Colon (tissue), 2 donors: ENCODE measurements at regions not wholly inside any gene's neighbourhood (a gene's known extent, or its start where the extent isn't known, plus 50 kb on each side); places are given as distances from the start of the nearest gene placed in this dataset.

Experiments
- FAIRE-seq: peaks from 2 replicates; lab custom pipeline; 2012; peaks lifted over from hg19 to GRCh38; lab: Jason Lieb, UNC
- donor health status: control.
- donor health status: control.

- FAIRE-seq, result no peak
Measured at GRCh38 chr1:34330061-34330460, 153.4 kb downstream of the C1orf94 start.

DNA sequence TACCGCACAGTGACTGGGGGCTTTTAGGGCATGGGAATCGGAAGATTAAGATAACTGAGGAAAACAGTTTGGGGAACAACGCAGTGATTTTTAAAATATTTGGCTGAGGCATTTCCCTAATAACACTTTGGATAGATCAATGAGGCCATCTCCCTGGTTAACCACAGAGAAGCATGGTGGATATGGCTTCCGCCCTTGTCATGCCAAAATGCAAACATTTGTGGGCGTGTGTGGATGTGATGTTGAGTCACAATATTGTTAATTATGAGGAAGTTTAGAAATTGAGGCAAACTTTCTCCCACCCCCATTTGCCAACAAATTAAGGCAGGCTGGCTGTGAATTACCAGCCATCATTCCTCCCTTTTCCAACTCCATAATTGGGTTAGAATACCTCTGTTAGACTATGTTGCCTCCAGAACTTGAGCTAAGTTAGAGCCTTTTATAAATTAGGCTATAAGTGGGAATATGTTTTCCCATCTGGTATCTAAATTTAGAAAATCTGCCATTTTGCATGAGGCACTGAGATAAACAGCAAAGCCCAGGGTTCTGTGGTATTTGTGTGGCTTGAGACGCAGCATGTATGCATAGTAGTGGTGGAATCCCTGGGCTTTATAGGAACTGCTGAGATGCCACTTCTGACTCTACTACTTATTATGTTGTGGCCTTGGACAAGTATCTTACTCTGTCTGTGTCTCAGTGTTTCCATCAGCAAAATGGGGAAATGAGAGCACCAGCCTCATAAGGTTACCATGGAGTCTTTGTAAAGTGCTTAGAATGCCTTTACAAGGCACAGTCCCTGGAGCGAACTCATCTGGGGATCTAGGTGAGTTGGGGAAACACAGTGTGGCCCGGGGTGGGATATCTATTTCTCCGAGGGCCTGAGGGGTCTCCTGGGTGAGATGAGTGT, 154.6 kb downstream of the C1orf94 start:
- no peak for FAIRE-seq

- no peak for FAIRE-seq
Measured at GRCh38 chr1:34332996-34333395, 156.3 kb downstream of the C1orf94 start.

DNA sequence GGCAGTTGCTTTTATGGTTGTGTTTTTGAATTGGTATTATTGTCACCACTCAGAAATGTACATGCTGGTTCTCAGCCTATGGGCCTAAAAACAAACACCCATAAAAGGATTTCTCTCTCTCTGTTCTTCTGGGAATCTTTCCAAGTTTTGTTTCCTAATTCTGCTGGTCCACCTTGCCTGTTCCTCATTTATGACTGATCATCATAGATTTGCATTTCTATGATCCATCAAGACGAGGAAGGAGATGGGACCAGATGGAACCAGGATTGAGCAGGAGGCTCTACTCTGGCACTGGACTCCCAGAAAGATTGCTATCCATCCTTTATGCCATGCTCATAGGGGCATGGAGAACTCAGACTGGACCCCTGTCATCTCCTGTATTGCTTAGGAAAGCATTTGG, 162.2 kb downstream of the C1orf94 start:
- no peak for FAIRE-seq

DNA sequence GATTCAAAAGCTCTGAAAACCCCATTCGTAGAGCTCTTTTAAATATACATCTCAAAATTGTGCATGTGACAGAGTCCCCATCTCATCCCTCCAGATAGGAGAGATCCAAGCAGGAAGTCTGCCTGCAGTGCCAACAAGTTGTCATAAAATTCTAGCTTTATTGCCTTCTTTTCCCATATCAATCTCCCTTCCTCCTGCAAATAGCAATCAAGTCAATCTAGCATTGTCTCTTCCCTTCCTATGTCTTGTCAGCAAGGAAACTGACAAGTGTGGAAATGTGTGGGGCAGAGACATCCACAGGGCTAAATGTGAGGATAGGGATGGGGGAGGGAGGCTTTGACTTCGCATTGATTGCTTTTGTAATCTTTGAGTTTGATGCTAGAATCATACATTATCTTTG, 165.2 kb downstream of the C1orf94 start:
- no peak for FAIRE-seq

DNA sequence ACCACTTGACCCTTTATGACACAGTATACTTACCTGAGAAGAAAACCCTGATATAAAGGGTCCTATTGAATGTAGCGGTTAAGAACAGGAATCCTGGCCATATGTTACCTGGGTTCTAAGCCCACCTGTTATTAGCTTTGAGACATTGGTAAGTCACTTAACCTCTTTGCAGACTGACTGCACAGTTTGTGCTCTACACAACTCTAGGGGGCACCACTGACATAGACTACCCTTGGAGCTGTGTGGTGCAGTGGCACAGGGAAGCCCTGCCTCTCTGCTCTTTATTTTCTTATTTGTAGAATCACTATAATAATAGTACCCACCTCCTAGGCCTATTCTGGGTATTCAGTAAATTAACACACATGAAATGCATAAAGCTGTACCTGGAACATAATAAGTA, 165.6 kb downstream of the C1orf94 start:
- no peak for FAIRE-seq

- FAIRE-seq, result no peak
Measured at GRCh38 chr1:34346128-34346527, 169.4 kb downstream of the C1orf94 start.

- no peak for FAIRE-seq
Measured at GRCh38 chr1:34353409-34353808, 176.7 kb downstream of the C1orf94 start.

DNA sequence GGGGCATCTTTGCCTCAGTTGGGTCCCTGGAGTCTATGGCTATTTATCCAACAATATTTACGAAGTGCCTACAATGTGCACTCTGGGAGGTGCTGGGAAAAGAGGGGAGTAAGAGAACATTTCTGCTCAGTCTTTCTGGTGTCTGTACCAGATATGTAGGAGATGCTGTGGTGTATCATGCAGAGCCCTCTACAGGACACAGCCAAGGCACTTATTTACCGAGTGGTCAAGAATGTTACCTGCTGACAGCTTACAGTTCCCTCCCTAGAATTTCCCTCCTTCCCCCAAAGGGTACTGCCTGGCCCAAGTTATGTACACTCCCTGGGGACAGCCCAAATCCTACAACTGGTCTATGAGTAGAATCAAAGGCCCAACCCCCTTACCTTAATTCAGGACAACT, 177.7 kb downstream of the C1orf94 start:
- FAIRE-seq, result no peak

GRCh38 chr1:34356853-34357252, 180.1 kb downstream of the C1orf94 start:
- FAIRE-seq, result no peak

- no peak for FAIRE-seq
Measured at GRCh38 chr1:34358636-34359035, 181.9 kb downstream of the C1orf94 start.

GRCh38 chr1:34359411-34359810, 182.7 kb downstream of the C1orf94 start:
- FAIRE-seq, result no peak

DNA sequence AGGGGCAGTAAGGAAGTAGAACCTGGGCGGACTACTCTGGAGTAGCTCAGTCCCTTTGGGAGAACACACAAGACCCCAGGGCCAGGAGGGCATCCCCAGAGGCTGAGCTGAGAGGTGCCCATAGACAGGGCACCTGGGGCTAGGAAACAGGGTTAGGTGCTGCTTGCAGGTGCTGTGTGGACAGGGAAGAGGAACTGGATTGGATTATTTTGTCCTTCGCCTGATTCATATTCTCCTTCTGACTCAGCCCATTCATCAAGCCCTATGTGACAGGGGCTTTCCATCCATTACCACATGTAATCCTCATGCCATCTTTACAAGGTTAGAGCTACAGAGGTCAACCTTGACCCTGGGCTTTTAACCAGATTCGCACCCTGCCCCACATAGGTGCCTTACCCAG, 183.9 kb downstream of the C1orf94 start:
- FAIRE-seq, result no peak

- FAIRE-seq, result no peak
Measured at GRCh38 chr1:34361121-34361520, 184.4 kb downstream of the C1orf94 start.

DNA sequence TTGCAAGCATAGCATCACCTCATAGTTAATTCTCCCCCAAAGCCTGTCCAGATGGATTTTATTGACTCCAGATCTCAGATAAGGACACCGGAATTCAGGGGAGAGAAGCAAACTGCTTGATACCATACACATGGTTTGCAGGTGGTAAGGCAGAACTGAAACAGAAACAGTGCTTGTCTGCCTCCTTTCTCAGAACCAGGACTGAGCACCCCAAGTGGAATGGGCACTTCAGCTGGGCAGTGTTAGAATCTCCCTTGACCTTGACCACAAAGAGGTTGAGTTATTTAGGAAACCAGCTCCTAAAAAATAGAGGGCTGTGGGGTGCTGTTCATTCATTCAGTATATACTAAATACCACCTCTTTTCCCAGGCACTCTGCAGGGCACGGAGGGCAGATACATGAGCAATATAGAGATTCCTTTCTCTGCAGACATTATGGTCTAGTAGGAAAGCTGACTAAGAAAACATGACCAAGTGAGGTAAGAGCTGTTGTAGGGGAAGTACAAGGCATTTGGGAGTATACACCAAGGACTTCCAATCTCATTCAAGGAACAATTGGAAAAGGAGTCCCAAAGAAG, 185.2 kb downstream of the C1orf94 start:
- FAIRE-seq, result no peak

- no peak for FAIRE-seq
Measured at GRCh38 chr1:34362949-34363348, 186.2 kb downstream of the C1orf94 start.

- FAIRE-seq, result no peak
Measured at GRCh38 chr1:34363447-34363846, 186.7 kb downstream of the C1orf94 start.

- FAIRE-seq, result no peak
Measured at GRCh38 chr1:34363915-34364314, 187.2 kb downstream of the C1orf94 start.

GRCh38 chr1:34364376-34364775, 187.7 kb downstream of the C1orf94 start:
- no peak for FAIRE-seq

DNA sequence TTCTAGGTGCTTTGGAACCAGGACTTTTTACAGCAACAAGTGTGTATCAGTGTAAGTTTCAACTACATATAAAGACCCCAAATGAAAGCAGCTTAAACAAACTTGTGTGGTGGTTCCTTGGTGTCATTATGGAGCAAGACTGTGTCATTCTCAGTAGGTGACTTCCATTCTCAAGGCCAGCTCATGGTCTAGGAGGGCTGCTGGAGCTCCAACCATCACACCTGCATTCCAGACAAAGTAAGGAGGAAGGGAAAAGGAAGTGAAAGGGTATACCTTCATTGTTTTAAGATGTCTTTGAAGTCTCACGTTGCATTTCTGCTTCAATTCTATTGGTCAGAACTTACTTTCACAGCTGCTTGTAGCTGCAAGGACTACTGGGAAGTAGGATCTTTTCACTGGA, 188.6 kb downstream of the C1orf94 start:
- no peak for FAIRE-seq

DNA sequence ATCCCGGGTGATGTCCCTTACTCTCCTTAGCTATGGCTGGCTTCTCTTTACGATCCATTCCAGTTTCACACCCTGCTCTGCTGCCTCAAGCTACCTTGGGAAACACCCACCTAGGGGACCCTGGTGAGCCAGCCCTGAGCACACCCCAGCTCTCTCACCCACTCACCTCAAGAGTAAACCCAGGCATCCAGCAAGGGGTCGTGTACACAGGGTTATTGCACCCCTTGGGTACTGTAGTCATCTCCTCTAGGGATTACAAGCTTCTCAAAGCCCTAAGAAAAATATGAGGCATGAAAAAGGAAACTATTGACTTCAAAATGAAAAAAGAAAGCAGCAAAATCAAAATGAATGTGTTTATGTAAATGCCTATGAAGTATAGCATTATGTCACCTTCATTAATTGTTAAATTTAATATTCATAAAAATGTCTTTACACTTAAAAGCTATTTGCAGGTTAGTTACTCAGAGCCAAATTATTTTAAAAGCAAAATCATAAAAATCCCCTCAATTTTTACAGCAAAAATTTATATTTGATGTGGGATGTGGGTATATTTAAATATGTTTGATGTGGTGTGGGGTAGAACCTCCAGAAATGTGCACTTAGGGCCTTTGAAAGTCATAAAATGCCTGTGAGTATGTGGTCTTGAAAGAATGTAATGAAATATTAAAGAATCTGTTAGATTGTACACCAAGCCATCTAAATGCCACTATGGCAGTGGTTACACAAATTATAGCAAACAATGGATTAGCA, 190.3 kb downstream of the C1orf94 start:
- no peak for FAIRE-seq

DNA sequence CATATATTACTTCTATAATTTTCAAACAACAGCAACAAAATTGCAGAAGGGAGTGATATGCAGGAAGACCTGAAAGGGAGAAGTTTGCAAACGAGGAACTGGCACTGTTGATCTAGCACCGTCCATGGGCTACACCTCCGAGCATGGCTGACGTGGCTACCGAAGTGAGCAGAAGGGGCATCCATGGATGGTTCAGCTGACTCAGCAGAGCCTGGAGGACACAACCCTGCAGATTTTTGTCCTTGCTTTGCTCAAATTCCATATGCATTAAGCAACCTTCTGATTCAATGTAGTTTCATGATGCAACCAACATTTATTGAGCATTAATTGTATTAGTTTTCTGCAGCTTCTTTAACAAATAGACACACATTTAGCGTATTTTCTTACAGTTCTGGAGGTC, 191.2 kb downstream of the C1orf94 start:
- FAIRE-seq, result no peak
